Esophagus muscularis mucosa (tissue), 4 donors: ENCODE measurements at regions not wholly inside any gene's neighbourhood (a gene's known extent, or its start where the extent isn't known, plus 50 kb on each side); places are given as distances from the start of the nearest gene placed in this dataset.

Experiments
- DNase-seq: peaks from one replicate; pipeline ENCODE4 v3.0.0-alpha.2; 2017; ENCODE audit errors: extremely low spot score
- H3K27ac ChIP-seq, 4 donors: fragments of 200-600 bp; sonication (generic); replicated peaks in 1 of 4; 1 replicate in 3 of 4; 2 replicates in 1 of 4; pipeline ENCODE4 v1.5.1; 2016 to 2019; ENCODE audit warnings: mild to moderate bottlenecking in 1 of 4
- H3K27me3 ChIP-seq, 4 donors: fragments of 200-600 bp; sonication (generic); one replicate each; pipeline versions ENCODE4 v1.5.1 to v1.6.0; 2016 to 2019
- H3K36me3 ChIP-seq, 4 donors: fragments of 200-600 bp; sonication (generic); one replicate each; pipeline ENCODE4 v1.5.1; 2016 to 2019
- H3K4me1 ChIP-seq, 4 donors: fragments of 200-600 bp; sonication (generic); one replicate each; pipeline ENCODE4 v1.5.1; 2016 to 2019
- H3K4me3 ChIP-seq, 4 donors: fragments of 200-600 bp; sonication (generic); 1 replicate in 2 of 4; 2 replicates in 2 of 4; pipeline ENCODE4 v1.5.1; 2016 to 2019; ENCODE audit warnings: mild to moderate bottlenecking in 4 of 4, moderate library complexity in 1 of 4
- H3K9me3 ChIP-seq, 4 donors: fragments of 200-600 bp; sonication (generic); 1 replicate in 3 of 4; 2 replicates in 1 of 4; pipeline ENCODE4 v1.5.1; 2016 to 2019
- EP300 ChIP-seq: sonication (generic); formaldehyde crosslinking; IDR thresholded peaks from one replicate; pipeline ENCODE4 v1.6.1; 2017; ENCODE audit warnings: antibody characterized with exemption
- POLR2A ChIP-seq: fragments of 450-650 bp; IDR thresholded peaks from one replicate; pipeline ENCODE4 v1.6.1; 2017; ENCODE audit warnings: antibody characterized with exemption, moderate library complexity, mild to moderate bottlenecking, low read depth
- POLR2AphosphoS5 ChIP-seq, 2 donors: sonication (generic); formaldehyde crosslinking; IDR thresholded peaks; one replicate each; pipeline ENCODE4 v1.6.1; 2017; ENCODE audit warnings: antibody characterized with exemption in 2 of 2
- WGBS: methylation state at CpG from one replicate; pipeline ENCODE4 v1.1.5; 2018; 5-methylcytosine and 5-hydroxymethylcytosine counted together
- intact Hi-C: fragments of 100-400 bp; cut with DNase I; formaldehyde crosslinking; loops from one replicate; pipeline ENCODE4 v1.15.1; 2023
- TF ChIP-seq, protein P1 (sequence below), 3 experiments: fragments of 200-600 bp in 2 of 3; fragments of 450-650 bp in 1 of 3; sonication (generic) in 2 of 3; IDR thresholded peaks; one replicate each; pipeline ENCODE4 v1.5.1; 2017 to 2019; ENCODE audit warnings: antibody characterized with exemption in 3 of 3, mild to moderate bottlenecking in 2 of 3, moderate library complexity in 1 of 3

DNA sequence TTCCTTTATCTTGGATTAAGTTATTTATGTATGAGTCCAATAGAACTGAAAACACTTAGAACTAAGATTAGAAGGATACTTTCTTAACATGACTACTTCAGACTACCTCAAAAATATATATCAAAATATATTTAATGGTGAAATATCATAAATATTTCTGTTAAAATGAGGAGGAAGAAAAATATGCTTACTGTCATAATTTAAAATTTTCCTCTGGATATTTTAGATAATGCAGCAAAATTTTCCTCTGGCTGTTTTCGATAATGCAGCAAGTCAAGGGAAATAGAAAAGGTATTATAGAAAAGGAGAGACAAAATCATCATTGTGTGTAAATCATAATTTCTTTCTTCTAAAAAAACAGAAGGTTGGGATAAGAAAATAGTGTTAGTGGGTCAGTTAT lies 263.3 kb downstream of the HS3ST3A1 start:
- intact Hi-C loops, result loop anchor here (5.0 kb wide), 1 partner anchor 969 kb away; no protein-coding TSS in a partner anchor
- Histone ChIP-seq H3K4me1 (peaks cover 0 to 6% (median 2%) of the 10 kb centered on the region in 4 donors), H3K4me3 (peak overlapping the region in 2 of 4 donors; percentile 31), H3K36me3 (no peaks in the 10 kb centered on the region), H3K27me3 (peaks cover 0 to 23% (median 0%) of the 10 kb centered on the region in 4 donors), H3K9me3 (no peaks in the 10 kb centered on the region), H3K27ac (no peak overlapping the region)
- 77% methylated on average over 1 of the region's 1 CpG for WGBS
- no peak for DNase-seq
- no peak for TF ChIP-seq EP300
- no peak for TF ChIP-seq POLR2A
- TF ChIP-seq POLR2AphosphoS5 (IDR thresholded peaks at IDR 0.05), result no peak
- TF ChIP-seq, protein P1, sequence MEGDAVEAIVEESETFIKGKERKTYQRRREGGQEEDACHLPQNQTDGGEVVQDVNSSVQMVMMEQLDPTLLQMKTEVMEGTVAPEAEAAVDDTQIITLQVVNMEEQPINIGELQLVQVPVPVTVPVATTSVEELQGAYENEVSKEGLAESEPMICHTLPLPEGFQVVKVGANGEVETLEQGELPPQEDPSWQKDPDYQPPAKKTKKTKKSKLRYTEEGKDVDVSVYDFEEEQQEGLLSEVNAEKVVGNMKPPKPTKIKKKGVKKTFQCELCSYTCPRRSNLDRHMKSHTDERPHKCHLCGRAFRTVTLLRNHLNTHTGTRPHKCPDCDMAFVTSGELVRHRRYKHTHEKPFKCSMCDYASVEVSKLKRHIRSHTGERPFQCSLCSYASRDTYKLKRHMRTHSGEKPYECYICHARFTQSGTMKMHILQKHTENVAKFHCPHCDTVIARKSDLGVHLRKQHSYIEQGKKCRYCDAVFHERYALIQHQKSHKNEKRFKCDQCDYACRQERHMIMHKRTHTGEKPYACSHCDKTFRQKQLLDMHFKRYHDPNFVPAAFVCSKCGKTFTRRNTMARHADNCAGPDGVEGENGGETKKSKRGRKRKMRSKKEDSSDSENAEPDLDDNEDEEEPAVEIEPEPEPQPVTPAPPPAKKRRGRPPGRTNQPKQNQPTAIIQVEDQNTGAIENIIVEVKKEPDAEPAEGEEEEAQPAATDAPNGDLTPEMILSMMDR (IDR thresholded peaks at IDR 0.05), result no peak

GRCh38 chr17:13337864-13338371 lies 263.8 kb downstream of the HS3ST3A1 start:
- Histone ChIP-seq H3K9me3 (no peaks in the 10 kb centered on the region), H3K4me3 (peak overlapping the region; percentile 27 to 45 (median 31)), H3K27ac (no peak overlapping the region), H3K4me1 (peaks cover 0 to 6% (median 2%) of the 10 kb centered on the region in 4 donors), H3K36me3 (no peaks in the 10 kb centered on the region), H3K27me3 (peaks cover 0 to 28% (median 0%) of the 10 kb centered on the region in 4 donors)
- intact Hi-C loops, result loop anchor here (5.0 kb wide), 1 partner anchor 969 kb away; no protein-coding TSS in a partner anchor
- WGBS, result 4% methylated on average over 12 of the region's 12 CpGs
- no peak for DNase-seq
- no peak for TF ChIP-seq EP300
- TF ChIP-seq, protein P1 (IDR thresholded peaks at IDR 0.05), result peak; percentile 55 to 77 (median 65)

- intact Hi-C loops, result loop anchor here (5.0 kb wide), 1 partner anchor 970 kb away; no protein-coding TSS in a partner anchor
- Histone ChIP-seq H3K4me1 (peaks cover 0 to 6% (median 2%) of the 10 kb centered on the region in 4 donors), H3K4me3 (no peak overlapping the region), H3K36me3 (no peaks in the 10 kb centered on the region), H3K9me3 (no peaks in the 10 kb centered on the region), H3K27ac (no peak overlapping the region), H3K27me3 (peaks cover 0 to 31% (median 0%) of the 10 kb centered on the region in 4 donors)
- TF ChIP-seq, protein P1 (IDR thresholded peaks at IDR 0.05), result no peak
- TF ChIP-seq EP300 (no peak), POLR2A (no peak), POLR2AphosphoS5 (IDR thresholded peaks at IDR 0.05) (no peak)
- WGBS, result 28% methylated on average over 5 of the region's 5 CpGs
- no peak for DNase-seq
Observed at GRCh38 chr17:13337151-13337550, 264.6 kb downstream of the HS3ST3A1 start.

DNA sequence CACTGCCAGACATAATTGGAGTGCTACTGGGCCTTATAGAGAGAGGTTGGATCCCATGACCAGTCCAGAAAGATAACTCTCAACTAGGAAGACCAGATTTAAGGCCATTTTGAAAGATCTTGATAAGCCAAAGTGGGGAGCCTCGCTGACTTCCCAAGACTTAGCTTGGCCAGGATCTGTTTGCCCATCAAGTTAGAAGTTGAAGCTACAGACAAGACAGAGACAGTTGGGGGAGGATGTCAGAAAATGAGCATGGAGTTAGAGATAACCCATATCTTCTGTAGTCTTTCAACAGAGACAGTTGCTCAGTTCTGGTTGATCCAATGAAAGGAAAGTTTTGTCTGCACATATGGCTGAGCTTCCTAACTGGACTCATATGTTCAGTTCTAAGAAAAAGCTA lies 267.4 kb downstream of the HS3ST3A1 start:
- Histone ChIP-seq H3K4me3 (no peak overlapping the region), H3K27me3 (peaks cover 0 to 31% (median 0%) of the 10 kb centered on the region in 4 donors), H3K27ac (no peak overlapping the region), H3K36me3 (no peaks in the 10 kb centered on the region), H3K9me3 (no peaks in the 10 kb centered on the region), H3K4me1 (peaks cover 0 to 6% (median 2%) of the 10 kb centered on the region in 4 donors)
- DNase-seq, result no peak
- intact Hi-C loops, result no loop called here
- 100% methylated on average over 1 of the region's 1 CpG for WGBS
- TF ChIP-seq EP300 (no peak), POLR2AphosphoS5 (IDR thresholded peaks at IDR 0.05) (no peak), POLR2A (no peak)
- TF ChIP-seq, protein P1 (IDR thresholded peaks at IDR 0.05), result no peak

GRCh38 chr17:13333661-13334060 lies 268.1 kb downstream of the HS3ST3A1 start:
- no peak for DNase-seq
- H3K4me1 ChIP-seq, result peaks cover 0 to 6% (median 2%) of the 10 kb centered on the region in 4 donors
- intact Hi-C loops, result no loop called here
- no peak overlapping the region for H3K4me3 ChIP-seq
- 94% methylated on average over 2 of the region's 2 CpGs for WGBS
- TF ChIP-seq EP300 (no peak), POLR2AphosphoS5 (IDR thresholded peaks at IDR 0.05) (no peak), POLR2A (no peak)
- TF ChIP-seq, protein P1 (IDR thresholded peaks at IDR 0.05), result no peak
- no peak overlapping the region for H3K27ac ChIP-seq
- no peaks in the 10 kb centered on the region for H3K36me3 ChIP-seq
- no peaks in the 10 kb centered on the region for H3K9me3 ChIP-seq
- H3K27me3 ChIP-seq, result peaks cover 0 to 31% (median 0%) of the 10 kb centered on the region in 4 donors
